ENCODE measurements at regions not wholly inside any gene's neighbourhood (a gene's known extent, or its start where the extent isn't known, plus 50 kb on each side); places are given as distances from the start of the nearest gene placed in this dataset.

- H3K9me3 ChIP-seq (ENCODE audit: control insufficient read depth in 1 of 2, insufficient read depth in 1 of 2, low read depth in 1 of 2, low read length in 2 of 2) = no peaks in the 10 kb centered on the region
- H3K9ac ChIP-seq (ENCODE audit: low read length) = no peak overlapping the region
- H3K27ac ChIP-seq (ENCODE audit: low read depth, low read length) = no peak overlapping the region
- H4K20me1 ChIP-seq (ENCODE audit: insufficient read depth) = no peaks in the 10 kb centered on the region
- ATAC-seq (no peak), DNase-seq (ENCODE audit: low read depth, low spot score) (no peak)
- RAD21 ChIA-PET (ENCODE audit: low non-redundant PET in 1 of 2, low total read pairs in 2 of 2, uncharacterized antibody in 2 of 2, unreplicated experiment in 2 of 2) = no interaction called here
- intact Hi-C loops (cut with micrococcal nuclease) = no loop called here
- H3K9me2 ChIP-seq (ENCODE audit: insufficient read depth) = no peaks in the 10 kb centered on the region
- no TSS peak for BruUV-seq (replicated peaks)
- no peak overlapping the region for H3K4me3 ChIP-seq (replicated peaks in 1 of 2; ENCODE audit: low read depth in 1 of 2, low read length in 2 of 2)
- H3K4me2 ChIP-seq (ENCODE audit: low read length) = no peak overlapping the region
- CTCF ChIA-PET = no interaction called here
- POLR2A ChIA-PET = no interaction called here
- H3K36me3 ChIP-seq (ENCODE audit: control insufficient read depth in 1 of 2, insufficient read depth in 2 of 2, low read length in 2 of 2) = no peaks in the 10 kb centered on the region
- H3K4me1 ChIP-seq (ENCODE audit: control insufficient read depth in 1 of 2, insufficient read depth in 2 of 2, low read length in 2 of 2) = no peaks in the 10 kb centered on the region
- H3K27me3 ChIP-seq (ENCODE audit: insufficient read depth, low read length) = no peaks in the 10 kb centered on the region
- H3K79me2 ChIP-seq (ENCODE audit: insufficient read depth, low read length) = no peaks in the 10 kb centered on the region
- no peak for TF ChIP-seq POLR2A (IDR thresholded peaks at IDR 0.05; ENCODE audit: borderline replicate concordance, extremely low read depth, insufficient read depth, insufficient read length)
- TF ChIP-seq CEBPB (IDR thresholded peaks at IDR 0.05; ENCODE audit: low read depth) = no peak
- TF ChIP-seq MAX (IDR thresholded peaks at IDR 0.05) = no peak
- TF ChIP-seq ZNF274 (IDR thresholded peaks at IDR 0.05; ENCODE audit: low read depth, low read length) = no peak
- TF ChIP-seq REST (IDR thresholded peaks at IDR 0.05; ENCODE audit: low read depth) = no peak
- no peak for TF ChIP-seq EZH2 (IDR thresholded peaks at IDR 0.05)
- no peak for TF ChIP-seq CTCF (IDR thresholded peaks at IDR 0.05 in 2 of 3, conservative IDR thresholded peaks at IDR 0.05 in 1 of 3; ENCODE audit: borderline replicate concordance in 1 of 3, insufficient read depth in 1 of 3, low read depth in 2 of 3, low read length in 2 of 3)
- TF ChIP-seq ELF1 (IDR thresholded peaks at IDR 0.05; ENCODE audit: borderline replicate concordance, low read depth) = no peak
- TF ChIP-seq RAD21 (IDR thresholded peaks at IDR 0.05; ENCODE audit: low read depth) = no peak
- TF ChIP-seq EZH2phosphoT487 (IDR thresholded peaks at IDR 0.05; ENCODE audit: borderline replicate concordance) = no peak
- TF ChIP-seq ATF3 (IDR thresholded peaks at IDR 0.05) = no peak
- TF ChIP-seq ZFX (IDR thresholded peaks at IDR 0.05) = no peak
- no peak for TF ChIP-seq SIN3A (IDR thresholded peaks at IDR 0.05; ENCODE audit: low read depth)
- TF ChIP-seq JUND (IDR thresholded peaks at IDR 0.05) = no peak
- TF ChIP-seq EGR1 (IDR thresholded peaks at IDR 0.05; ENCODE audit: low read depth) = no peak
- TF ChIP-seq FOSL1 (IDR thresholded peaks at IDR 0.05; ENCODE audit: low read depth) = no peak
- no peak for TF ChIP-seq SRF (IDR thresholded peaks at IDR 0.05; ENCODE audit: low read depth)
- no peak for TF ChIP-seq POLR2AphosphoS5 (IDR thresholded peaks at IDR 0.05; ENCODE audit: low read depth, low read length)
- H2AFZ ChIP-seq (ENCODE audit: low read depth, low read length, poor library complexity, severe bottlenecking) = no peak overlapping the region
Observed at GRCh38 chr12:93223440-93224426, 154.0 kb upstream of the NUDT4 start.
